ENCODE measurements at regions not wholly inside any gene's neighbourhood (a gene's known extent, or its start where the extent isn't known, plus 50 kb on each side); places are given as distances from the start of the nearest gene placed in this dataset.

DNA sequence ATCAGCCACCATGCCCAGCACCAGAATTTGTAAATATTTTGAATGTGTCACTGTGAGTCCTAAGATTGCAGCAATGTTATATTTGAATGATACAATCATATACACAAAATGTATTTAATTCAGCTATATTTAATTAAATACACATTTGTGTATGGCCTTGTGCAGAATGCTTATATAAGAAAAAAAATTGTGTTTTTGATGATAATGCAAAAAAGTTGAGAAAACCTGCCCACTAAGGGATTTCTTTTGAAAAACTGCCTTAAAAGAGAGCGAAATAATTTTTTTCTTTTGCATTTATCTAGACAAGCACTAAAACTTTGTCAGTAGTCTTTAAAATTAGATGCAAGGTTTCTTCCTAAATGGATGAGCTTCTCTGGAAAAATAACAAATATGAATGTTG is 68.1 kb upstream of the OTUD4 start:
- TF ChIP-seq, protein P1, sequence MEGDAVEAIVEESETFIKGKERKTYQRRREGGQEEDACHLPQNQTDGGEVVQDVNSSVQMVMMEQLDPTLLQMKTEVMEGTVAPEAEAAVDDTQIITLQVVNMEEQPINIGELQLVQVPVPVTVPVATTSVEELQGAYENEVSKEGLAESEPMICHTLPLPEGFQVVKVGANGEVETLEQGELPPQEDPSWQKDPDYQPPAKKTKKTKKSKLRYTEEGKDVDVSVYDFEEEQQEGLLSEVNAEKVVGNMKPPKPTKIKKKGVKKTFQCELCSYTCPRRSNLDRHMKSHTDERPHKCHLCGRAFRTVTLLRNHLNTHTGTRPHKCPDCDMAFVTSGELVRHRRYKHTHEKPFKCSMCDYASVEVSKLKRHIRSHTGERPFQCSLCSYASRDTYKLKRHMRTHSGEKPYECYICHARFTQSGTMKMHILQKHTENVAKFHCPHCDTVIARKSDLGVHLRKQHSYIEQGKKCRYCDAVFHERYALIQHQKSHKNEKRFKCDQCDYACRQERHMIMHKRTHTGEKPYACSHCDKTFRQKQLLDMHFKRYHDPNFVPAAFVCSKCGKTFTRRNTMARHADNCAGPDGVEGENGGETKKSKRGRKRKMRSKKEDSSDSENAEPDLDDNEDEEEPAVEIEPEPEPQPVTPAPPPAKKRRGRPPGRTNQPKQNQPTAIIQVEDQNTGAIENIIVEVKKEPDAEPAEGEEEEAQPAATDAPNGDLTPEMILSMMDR (IDR thresholded peaks at IDR 0.05), result no peak
- no peak for TF ChIP-seq POLR2A (IDR thresholded peaks at IDR 0.05)
